Activated naive CD4-positive, alpha-beta T cell treated with anti-CD3 and anti-CD28 coated beads for 36 hours (primary cell): ENCODE measurements at regions not wholly inside any gene's neighbourhood (a gene's known extent, or its start where the extent isn't known, plus 50 kb on each side); places are given as distances from the start of the nearest gene placed in this dataset.

Experiments used
- CTCF ChIA-PET: fragments of 350-600 bp; sonication (Branson Sonifier 250); formaldehyde crosslinking; loops from one replicate; lab custom pipeline; 2021; ENCODE audit warnings: antibody characterized with exemption; lab: Charles Lee
- DNase-seq: peaks from one replicate; pipeline ENCODE4 v3.0.0-alpha.2; 2020
- H3K27ac Mint-ChIP-seq: one replicate; pipeline ENCODE4 v1.8.0; 2021; ENCODE audit warnings: mild to moderate bottlenecking, mixed read lengths
- H3K27me3 Mint-ChIP-seq: one replicate; pipeline ENCODE4 v1.8.0; 2021; ENCODE audit warnings: low read depth, mixed read lengths
- H3K36me3 Mint-ChIP-seq: one replicate; pipeline ENCODE4 v1.8.0; 2021; ENCODE audit warnings: low read depth, mixed read lengths
- H3K4me1 Mint-ChIP-seq: one replicate; pipeline ENCODE4 v1.8.0; 2021; ENCODE audit warnings: low read depth, mixed read lengths
- H3K4me3 Mint-ChIP-seq: one replicate; pipeline ENCODE4 v1.8.0; 2021; ENCODE audit warnings: mild to moderate bottlenecking, moderate library complexity, mixed read lengths
- H3K9me3 Mint-ChIP-seq: one replicate; pipeline ENCODE4 v1.8.0; 2021; ENCODE audit warnings: mixed read lengths
- intact Hi-C: fragments of 100-400 bp; cut with micrococcal nuclease; formaldehyde crosslinking; loops from one replicate; pipeline ENCODE4 v1.15.1; 2023

DNA sequence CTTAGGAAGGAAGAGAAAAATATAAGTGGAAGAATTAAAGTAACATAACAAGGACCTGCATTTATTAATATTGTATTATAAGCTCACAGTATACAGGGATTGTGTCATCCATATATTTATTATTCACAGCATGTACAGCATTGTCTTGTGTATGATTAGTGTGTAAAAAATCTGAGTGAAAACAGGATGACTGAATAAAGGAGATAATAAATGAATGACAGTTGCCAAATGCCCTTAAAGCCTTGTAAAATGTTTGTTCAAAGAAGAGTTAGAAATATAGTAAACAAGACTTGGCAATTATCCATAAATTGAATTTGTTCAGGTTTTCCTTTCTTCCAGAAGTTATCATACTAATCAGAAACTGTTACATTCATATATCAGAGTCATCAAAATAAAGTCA is 172.7 kb downstream of the BTC start:
- peaks cover 2% of the 10 kb centered on the region for H3K9me3 Mint-ChIP-seq
- H3K4me3 Mint-ChIP-seq: no peak overlapping the region
- no peak overlapping the region for H3K27ac Mint-ChIP-seq
- no peak for DNase-seq
- no peaks in the 10 kb centered on the region for H3K27me3 Mint-ChIP-seq
- H3K4me1 Mint-ChIP-seq: peaks cover 29% of the 10 kb centered on the region
- CTCF ChIA-PET: interaction anchor here (0.6 to 1.1 kb wide), 2 partner anchors 248 to 303 kb away, joined by 3 read pairs; no protein-coding TSS in a partner anchor
- no peaks in the 10 kb centered on the region for H3K36me3 Mint-ChIP-seq
- intact Hi-C loops: loop anchor here (2.0 to 5.0 kb wide), 5 partner anchors 49 to 394 kb away; partner anchors contain the start of gene AREG

- intact Hi-C loops: loop anchor here (1.0 to 5.0 kb wide), 7 partner anchors 48 to 396 kb away; partner anchors contain the start of gene AREG
- no peaks in the 10 kb centered on the region for H3K36me3 Mint-ChIP-seq
- no peaks in the 10 kb centered on the region for H3K9me3 Mint-ChIP-seq
Measured at GRCh38 chr4:74623041-74623440, 171.3 kb downstream of the BTC start.

DNA sequence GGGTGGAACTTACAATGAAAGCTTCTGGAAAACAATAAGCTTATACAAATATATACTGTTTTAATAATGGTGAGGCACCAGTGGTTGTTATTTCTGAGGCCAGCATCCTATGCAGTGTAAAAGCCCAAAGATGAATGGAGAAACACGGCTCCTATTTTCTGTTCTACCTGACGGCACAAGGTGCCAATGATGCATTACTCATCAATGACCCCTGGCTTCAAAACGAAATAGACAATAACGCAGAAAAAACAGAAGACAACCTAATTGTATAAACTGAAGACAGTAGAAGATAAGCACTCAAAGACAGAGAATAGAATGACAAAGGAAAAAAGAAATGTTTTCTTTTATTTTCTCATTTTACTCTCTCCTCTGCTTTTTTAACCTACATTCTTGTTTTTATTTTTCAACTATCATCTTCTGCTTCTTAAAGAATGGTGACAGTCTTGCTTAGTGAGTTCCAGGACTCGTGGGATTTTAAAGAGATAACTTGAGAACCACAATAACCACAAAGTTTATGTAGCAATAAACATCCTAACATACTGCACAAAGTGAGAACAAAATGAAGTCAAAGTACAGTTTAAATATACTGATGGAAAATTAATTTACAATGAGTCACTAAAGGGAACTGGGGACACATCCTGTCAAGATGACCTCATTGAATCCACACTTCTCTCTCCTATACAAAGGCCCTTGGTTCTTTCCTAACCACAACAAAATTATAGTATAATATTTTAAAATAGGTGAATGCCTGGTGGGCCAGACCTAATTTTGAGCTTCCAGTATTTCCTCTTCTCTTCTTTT is 169.8 kb downstream of the BTC start:
- intact Hi-C loops: loop anchor here (1.0 to 5.0 kb wide), 3 partner anchors 8 to 397 kb away; no protein-coding TSS in a partner anchor
- Mint-ChIP-seq H3K4me1 (peaks cover 36% of the 10 kb centered on the region), H3K36me3 (no peaks in the 10 kb centered on the region), H3K4me3 (no peak overlapping the region), H3K27me3 (no peaks in the 10 kb centered on the region), H3K27ac (no peak overlapping the region), H3K9me3 (no peaks in the 10 kb centered on the region)
- CTCF ChIA-PET: interaction anchor here (0.7 to 1.6 kb wide), 5 partner anchors 10 to 307 kb away, joined by 4 to 6 read pairs (median 4); no protein-coding TSS in a partner anchor
- no peak for DNase-seq

More at GRCh38 chr4:74623041-74623440, 171.3 kb downstream of the BTC start:
- H3K27me3 Mint-ChIP-seq: no peaks in the 10 kb centered on the region
- H3K4me1 Mint-ChIP-seq: peaks cover 29% of the 10 kb centered on the region
- no peak overlapping the region for H3K27ac Mint-ChIP-seq
- no peak overlapping the region for H3K4me3 Mint-ChIP-seq
- CTCF ChIA-PET: interaction anchor here (0.8 to 2.1 kb wide), 10 partner anchors 45 to 395 kb away, joined by 3 to 15 read pairs (median 4); partner anchors contain the start of gene AREG
- DNase-seq: peak; percentile 47

DNA sequence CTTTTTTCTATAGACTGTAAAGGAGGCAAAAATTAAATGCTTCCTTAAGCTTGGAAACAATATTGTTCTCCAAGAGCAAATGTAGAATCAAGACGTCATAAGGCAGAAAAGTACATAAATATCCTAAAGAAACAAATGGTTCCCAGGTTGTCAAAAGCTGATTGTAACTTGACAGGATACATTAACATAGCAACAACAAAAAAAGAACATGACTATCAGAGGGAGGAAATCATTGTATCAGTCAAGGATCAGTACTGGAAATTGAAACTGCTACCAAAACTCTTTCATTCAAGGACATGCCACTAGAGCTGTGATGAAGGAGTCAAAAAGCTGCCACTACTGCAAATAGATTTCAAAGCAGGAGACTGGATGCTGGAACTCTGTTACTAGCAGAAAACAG is 168.3 kb downstream of the BTC start:
- CTCF ChIA-PET: interaction anchor here (0.6 to 1.3 kb wide), 5 partner anchors 49 to 963 kb away, joined by 3 read pairs; no protein-coding TSS in a partner anchor
- Mint-ChIP-seq H3K36me3 (no peaks in the 10 kb centered on the region), H3K9me3 (no peaks in the 10 kb centered on the region), H3K4me3 (no peak overlapping the region), H3K4me1 (peaks cover 36% of the 10 kb centered on the region), H3K27me3 (no peaks in the 10 kb centered on the region), H3K27ac (no peak overlapping the region)
- no peak for DNase-seq
- intact Hi-C loops: loop anchor here (2.0 kb wide), 1 partner anchor 35 kb away; no protein-coding TSS in a partner anchor

DNA sequence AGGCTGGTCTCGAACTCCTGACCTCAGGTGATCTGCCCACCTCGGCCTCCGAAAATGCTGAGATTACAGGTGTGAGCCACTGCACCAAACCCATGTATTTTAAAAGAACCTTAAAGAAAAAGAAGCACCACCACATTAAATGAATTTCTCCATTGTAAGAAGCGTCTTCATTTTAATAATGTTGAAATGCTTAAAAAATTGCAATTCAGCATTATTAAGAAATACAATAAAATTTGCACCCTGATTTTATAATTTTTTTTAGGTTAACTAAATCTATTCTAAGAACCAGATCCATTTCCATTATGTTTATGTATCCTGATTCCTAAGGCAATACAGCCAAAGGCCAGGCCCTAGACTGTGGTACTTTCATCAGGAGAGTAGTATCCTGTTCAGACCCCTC is 167.2 kb downstream of the BTC start:
- Mint-ChIP-seq H3K9me3 (no peaks in the 10 kb centered on the region), H3K4me3 (no peak overlapping the region), H3K27ac (no peak overlapping the region), H3K27me3 (no peaks in the 10 kb centered on the region), H3K36me3 (no peaks in the 10 kb centered on the region), H3K4me1 (peaks cover 37% of the 10 kb centered on the region)
- CTCF ChIA-PET: interaction anchor here (1.3 kb wide), 1 partner anchor 48 kb away, joined by 3 read pairs; no protein-coding TSS in a partner anchor
- intact Hi-C loops: no loop called here
- no peak for DNase-seq

GRCh38 chr4:74627504-74627903 is 166.8 kb downstream of the BTC start:
- Mint-ChIP-seq H3K27ac (no peak overlapping the region), H3K9me3 (no peaks in the 10 kb centered on the region), H3K4me1 (peaks cover 39% of the 10 kb centered on the region), H3K4me3 (no peak overlapping the region), H3K27me3 (no peaks in the 10 kb centered on the region), H3K36me3 (no peaks in the 10 kb centered on the region)
- no peak for DNase-seq
- intact Hi-C loops: no loop called here
- CTCF ChIA-PET: interaction anchor here (1.1 kb wide), 1 partner anchor 44 kb away, joined by 3 read pairs; no protein-coding TSS in a partner anchor

- Mint-ChIP-seq H3K27ac (no peak overlapping the region), H3K36me3 (no peaks in the 10 kb centered on the region), H3K27me3 (no peaks in the 10 kb centered on the region), H3K9me3 (no peaks in the 10 kb centered on the region), H3K4me3 (no peak overlapping the region), H3K4me1 (peaks cover 47% of the 10 kb centered on the region)
- CTCF ChIA-PET: interaction anchor here (1.1 kb wide), 1 partner anchor 11 kb away, joined by 4 read pairs; no protein-coding TSS in a partner anchor
- intact Hi-C loops: no loop called here
- no peak for DNase-seq
Measured at GRCh38 chr4:74628852-74629620, 165.3 kb downstream of the BTC start.

- CTCF ChIA-PET: no interaction called here
- no peaks in the 10 kb centered on the region for H3K36me3 Mint-ChIP-seq
- no peaks in the 10 kb centered on the region for H3K9me3 Mint-ChIP-seq
- intact Hi-C loops: no loop called here
- H3K27ac Mint-ChIP-seq: no peak overlapping the region
- no peak overlapping the region for H3K4me3 Mint-ChIP-seq
- H3K27me3 Mint-ChIP-seq: no peaks in the 10 kb centered on the region
- no peak for DNase-seq
- peaks cover 33% of the 10 kb centered on the region for H3K4me1 Mint-ChIP-seq
Measured at GRCh38 chr4:74630551-74630950, 163.8 kb downstream of the BTC start.

- Mint-ChIP-seq H3K27ac (no peak overlapping the region), H3K4me3 (no peak overlapping the region), H3K9me3 (no peaks in the 10 kb centered on the region), H3K36me3 (no peaks in the 10 kb centered on the region), H3K4me1 (peaks cover 25% of the 10 kb centered on the region), H3K27me3 (no peaks in the 10 kb centered on the region)
- intact Hi-C loops: no loop called here
- CTCF ChIA-PET: interaction anchor here (0.6 to 1.9 kb wide), 2 partner anchors 43 to 407 kb away, joined by 3 to 4 read pairs; no protein-coding TSS in a partner anchor
- DNase-seq: no peak
Measured at GRCh38 chr4:74631338-74631737, 163.0 kb downstream of the BTC start.

GRCh38 chr4:74631988-74632387 is 162.3 kb downstream of the BTC start:
- H3K36me3 Mint-ChIP-seq: no peaks in the 10 kb centered on the region
- H3K4me1 Mint-ChIP-seq: peaks cover 25% of the 10 kb centered on the region
- no peak for DNase-seq
- H3K27me3 Mint-ChIP-seq: no peaks in the 10 kb centered on the region
- H3K9me3 Mint-ChIP-seq: no peaks in the 10 kb centered on the region
- no peak overlapping the region for H3K4me3 Mint-ChIP-seq
- CTCF ChIA-PET: interaction anchor here (1.0 to 1.9 kb wide), 2 partner anchors 43 to 261 kb away, joined by 4 read pairs; no protein-coding TSS in a partner anchor
- no peak overlapping the region for H3K27ac Mint-ChIP-seq
- intact Hi-C loops: loop anchor here (1.0 to 2.0 kb wide), 2 partner anchors 8 to 29 kb away; no protein-coding TSS in a partner anchor

DNA sequence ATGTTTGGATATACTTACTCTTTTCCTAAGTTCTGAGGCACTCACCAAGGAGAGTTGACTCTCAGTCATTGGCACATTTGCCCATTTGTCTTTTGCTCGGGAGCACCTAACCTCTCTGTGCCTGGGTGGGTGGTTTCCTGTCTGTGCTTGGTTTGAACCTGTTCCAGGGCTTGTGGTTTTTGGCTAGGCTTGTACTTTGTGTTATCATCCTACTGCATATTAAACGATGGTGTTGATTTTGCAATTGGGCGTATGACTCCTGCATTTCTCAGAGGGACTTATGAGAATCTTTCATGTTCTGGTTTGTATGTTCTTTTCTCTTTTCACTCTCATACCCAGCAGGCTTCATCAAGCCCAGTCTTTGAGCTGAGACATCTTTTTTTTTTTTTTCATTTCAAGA is 161.7 kb downstream of the BTC start:
- H3K9me3 Mint-ChIP-seq: no peaks in the 10 kb centered on the region
- no peak overlapping the region for H3K27ac Mint-ChIP-seq
- H3K27me3 Mint-ChIP-seq: no peaks in the 10 kb centered on the region
- H3K36me3 Mint-ChIP-seq: no peaks in the 10 kb centered on the region
- H3K4me1 Mint-ChIP-seq: peaks cover 25% of the 10 kb centered on the region
- peak; percentile 69 for DNase-seq
- CTCF ChIA-PET: interaction anchor here (1.0 to 1.9 kb wide), 2 partner anchors 42 to 262 kb away, joined by 4 read pairs; no protein-coding TSS in a partner anchor
- H3K4me3 Mint-ChIP-seq: no peak overlapping the region
- intact Hi-C loops: loop anchor here (1.0 to 2.0 kb wide), 2 partner anchors 8 to 28 kb away; no protein-coding TSS in a partner anchor

DNA sequence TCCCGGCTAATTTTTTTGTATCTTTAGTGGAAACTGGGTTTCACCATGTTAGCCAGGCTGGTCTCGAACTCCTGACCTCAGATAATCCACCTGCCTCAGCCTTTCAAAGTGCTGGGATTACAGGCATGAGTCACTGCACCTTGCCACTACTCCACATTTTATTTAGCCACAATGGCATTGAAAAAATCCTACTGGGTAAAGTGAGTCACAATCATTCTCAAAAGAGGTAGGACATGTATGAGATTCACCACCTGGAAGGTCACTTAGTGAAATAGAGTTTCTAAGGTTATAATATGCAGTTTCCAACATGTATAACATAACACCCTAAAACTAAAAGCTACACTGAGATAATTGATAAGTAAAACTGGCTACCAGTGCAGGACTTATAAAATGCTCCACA is 159.2 kb downstream of the BTC start:
- intact Hi-C loops: no loop called here
- Mint-ChIP-seq H3K27ac (no peak overlapping the region), H3K4me1 (peaks cover 18% of the 10 kb centered on the region), H3K4me3 (no peak overlapping the region), H3K36me3 (no peaks in the 10 kb centered on the region), H3K9me3 (no peaks in the 10 kb centered on the region), H3K27me3 (peaks cover 4% of the 10 kb centered on the region)
- DNase-seq: no peak
- CTCF ChIA-PET: no interaction called here
